ENCODE measurements at regions not wholly inside any gene's neighbourhood (a gene's known extent, or its start where the extent isn't known, plus 50 kb on each side); places are given as distances from the start of the nearest gene placed in this dataset.
"Not testable (repeated sequence)": the region's sequence is repeated elsewhere in the genome, so short reads cannot be mapped to it uniquely, and the experiment has no call there.

GRCh38 chr10:133785846-133786602 lies 159.4 kb upstream of the FRG2B start:
- H3K9me3 Mint-ChIP-seq (ENCODE audit: low read depth); H3K27me3 Mint-ChIP-seq; H3K36me3 Mint-ChIP-seq; ATAC-seq; H3K4me3 Mint-ChIP-seq; H3K27ac Mint-ChIP-seq; CTCF ChIA-PET; H3K4me1 Mint-ChIP-seq: not testable (repeated sequence)
- DNase-seq, result peak; percentile 40

DNA sequence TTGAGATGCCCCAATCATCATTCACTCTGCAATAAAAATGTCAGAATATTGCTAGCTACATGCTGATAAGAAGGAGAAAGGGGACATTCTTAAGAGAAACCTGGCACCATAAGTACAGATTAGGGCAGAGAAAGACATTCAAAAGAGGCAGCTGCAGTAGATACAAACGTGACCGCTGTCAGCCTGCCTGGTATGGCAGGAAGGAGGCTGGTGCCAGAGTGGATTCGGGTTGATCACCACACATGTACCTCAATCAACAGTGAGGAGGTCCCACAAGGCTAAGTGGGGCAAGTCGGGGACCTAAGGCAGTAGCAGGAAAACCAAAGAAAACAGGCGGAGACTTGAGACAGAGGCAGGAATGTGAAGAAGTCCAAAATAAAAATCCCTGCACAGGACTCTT lies 158.6 kb upstream of the FRG2B start:
- CTCF ChIA-PET; H3K27ac Mint-ChIP-seq; DNase-seq; H3K27me3 Mint-ChIP-seq; H3K4me1 Mint-ChIP-seq; ATAC-seq; H3K9me3 Mint-ChIP-seq (ENCODE audit: low read depth); H3K4me3 Mint-ChIP-seq; H3K36me3 Mint-ChIP-seq: not testable (repeated sequence)

DNA sequence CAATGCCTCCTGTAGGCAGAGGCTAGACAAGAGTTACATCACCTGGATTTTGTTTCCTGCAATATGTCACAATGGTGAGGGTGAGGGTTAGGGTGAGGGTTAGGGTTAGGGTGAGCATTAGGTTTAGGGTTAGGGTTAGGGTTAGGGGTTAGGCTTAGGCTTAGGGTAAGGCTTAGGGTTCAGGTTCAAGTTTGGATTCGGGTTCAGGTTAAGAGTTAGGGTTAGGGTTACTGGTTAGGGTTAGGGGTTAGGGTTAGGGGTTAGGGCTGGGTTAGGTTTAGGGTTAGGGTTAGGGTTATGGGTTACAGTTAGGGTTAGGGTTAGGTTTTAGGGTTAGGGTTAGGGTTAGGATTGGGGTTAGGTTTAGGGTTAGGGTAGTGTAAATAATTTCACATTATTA lies 138.7 kb upstream of the FRG2B start:
- H3K9me3 Mint-ChIP-seq (ENCODE audit: low read depth); DNase-seq; H3K27ac Mint-ChIP-seq: not testable (repeated sequence)

DNA sequence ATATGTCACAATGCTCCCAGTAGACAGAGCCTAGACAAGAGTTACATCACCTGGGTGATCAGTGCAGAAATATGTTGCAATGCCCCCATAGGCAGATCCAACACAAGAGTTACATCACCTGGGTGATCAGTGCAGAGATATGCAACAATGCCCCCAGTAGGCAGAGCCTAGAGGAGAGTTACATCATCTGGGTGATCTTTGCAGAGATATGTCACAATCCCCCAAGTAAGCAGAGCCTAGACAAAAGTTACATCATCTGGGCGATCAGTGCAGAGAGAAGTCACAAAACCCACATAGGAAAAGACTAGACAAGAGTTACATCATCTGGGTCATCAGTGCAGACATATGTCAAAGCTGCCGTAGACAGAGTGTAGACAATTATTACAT lies 138.2 kb upstream of the FRG2B start:
- H3K9me3 Mint-ChIP-seq (ENCODE audit: low read depth); DNase-seq; H3K4me1 Mint-ChIP-seq; CTCF ChIA-PET; H3K36me3 Mint-ChIP-seq; H3K27me3 Mint-ChIP-seq; H3K27ac Mint-ChIP-seq; ATAC-seq; H3K4me3 Mint-ChIP-seq: not testable (repeated sequence)

More for the DNA sequence above, 138.7 kb upstream of the FRG2B start:
- ATAC-seq, H3K4me3 Mint-ChIP-seq, H3K36me3 Mint-ChIP-seq, H3K4me1 Mint-ChIP-seq, H3K27me3 Mint-ChIP-seq, CTCF ChIA-PET: not testable (repeated sequence)

DNA sequence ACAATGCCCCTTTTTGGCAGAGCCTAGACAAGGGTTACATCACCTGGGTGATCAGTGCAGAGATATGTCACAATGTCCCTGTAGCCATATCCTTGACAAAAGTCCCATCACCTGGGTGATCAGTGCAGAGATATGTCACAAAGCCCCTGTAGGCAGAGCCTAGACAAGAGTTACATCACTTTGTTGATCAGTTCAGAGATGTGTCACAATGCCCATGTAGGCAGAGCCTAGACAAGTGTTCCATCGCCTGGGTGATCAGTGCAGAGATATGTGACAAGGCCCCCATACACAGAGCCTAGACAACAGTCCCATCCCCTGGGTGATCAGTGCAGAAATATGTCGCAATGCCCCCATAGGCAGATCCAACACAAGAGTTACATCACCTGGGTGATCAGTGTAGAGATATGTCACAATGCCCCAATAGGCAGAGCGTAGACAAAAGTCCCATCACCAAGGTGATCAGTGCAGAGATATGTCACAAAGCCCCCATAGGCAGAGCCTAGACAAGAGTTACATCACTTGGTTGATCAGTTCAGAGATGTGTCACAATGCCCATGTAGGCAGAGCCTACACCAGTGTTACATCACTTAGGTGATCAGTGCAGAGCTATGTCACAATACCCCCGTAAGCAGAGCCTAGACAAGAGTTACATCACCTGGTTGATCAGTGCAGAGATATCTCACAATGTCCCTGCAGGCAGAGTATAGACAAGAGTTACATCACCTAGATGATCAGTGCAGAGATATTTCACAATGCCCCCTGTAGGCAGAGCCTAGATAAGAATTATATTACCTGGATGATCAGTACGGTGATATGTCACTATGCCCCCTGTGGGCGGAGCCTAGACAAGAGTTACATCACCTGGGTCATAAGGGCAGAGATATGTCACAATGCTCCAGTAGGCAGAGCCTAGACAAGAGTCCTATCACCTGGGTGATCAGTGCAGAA lies 137.6 kb upstream of the FRG2B start:
- H3K4me3 Mint-ChIP-seq; H3K27ac Mint-ChIP-seq; H3K4me1 Mint-ChIP-seq; CTCF ChIA-PET; ATAC-seq; H3K9me3 Mint-ChIP-seq (ENCODE audit: low read depth); H3K27me3 Mint-ChIP-seq; H3K36me3 Mint-ChIP-seq: not testable (repeated sequence)
- DNase-seq, result peak; percentile 34

DNA sequence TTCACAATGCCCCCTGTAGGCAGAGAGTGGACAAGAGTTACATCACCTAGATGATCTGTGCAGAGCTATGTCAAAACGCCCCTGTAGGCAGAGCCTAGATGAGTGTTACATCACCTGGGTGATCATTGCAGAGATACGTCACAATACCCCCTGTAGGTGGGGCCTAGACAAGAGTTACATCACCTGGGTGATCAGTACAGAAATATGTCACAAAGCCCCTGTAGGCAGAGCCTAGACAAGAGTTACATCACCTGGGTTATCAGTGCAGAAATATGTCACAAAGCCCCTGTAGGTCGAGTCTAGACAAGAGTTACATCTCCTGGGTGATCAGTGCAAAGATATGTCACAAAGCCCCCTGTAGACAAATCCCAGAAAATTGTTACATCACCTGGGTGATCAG lies 136.6 kb upstream of the FRG2B start:
- H3K9me3 Mint-ChIP-seq (ENCODE audit: low read depth); DNase-seq; H3K4me3 Mint-ChIP-seq; H3K4me1 Mint-ChIP-seq; ATAC-seq; H3K36me3 Mint-ChIP-seq; CTCF ChIA-PET; H3K27ac Mint-ChIP-seq; H3K27me3 Mint-ChIP-seq: not testable (repeated sequence)

GRCh38 chr10:133753545-133753944 lies 127.0 kb upstream of the FRG2B start:
- H3K27me3 Mint-ChIP-seq; H3K4me1 Mint-ChIP-seq; ATAC-seq; H3K4me3 Mint-ChIP-seq; H3K9me3 Mint-ChIP-seq (ENCODE audit: low read depth); CTCF ChIA-PET; H3K27ac Mint-ChIP-seq; H3K36me3 Mint-ChIP-seq; DNase-seq: not testable (repeated sequence)
